ENCODE measurements at regions not wholly inside any gene's neighbourhood (a gene's known extent, or its start where the extent isn't known, plus 50 kb on each side); places are given as distances from the start of the nearest gene placed in this dataset.
"Not testable (repeated sequence)": the region's sequence is repeated elsewhere in the genome, so short reads cannot be mapped to it uniquely, and the experiment has no call there.

DNA sequence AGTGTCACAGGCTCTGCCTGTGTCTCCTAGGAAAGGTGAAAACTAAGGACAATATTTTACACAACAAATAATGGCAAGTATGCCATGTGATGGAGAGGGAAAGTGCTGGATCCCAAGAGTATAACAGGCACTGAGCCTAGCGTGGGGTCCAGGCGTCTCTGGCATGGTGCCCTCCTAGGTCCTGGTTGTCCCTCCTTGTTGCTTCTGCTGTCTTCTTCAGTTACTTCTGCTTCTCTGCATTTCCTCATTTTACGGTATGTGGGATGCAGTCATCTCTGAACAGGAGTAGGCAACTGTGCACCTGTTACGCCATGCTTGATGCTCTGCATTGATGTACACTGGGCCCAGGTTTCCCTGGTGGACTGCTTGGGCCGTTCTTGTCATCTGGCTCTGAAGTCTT, 1480.8 kb downstream of the FOXD4L5 start:
- H3K36me3 ChIP-seq (ENCODE audit: control insufficient read depth, insufficient read depth, low read length); H3K27me3 ChIP-seq (ENCODE audit: control insufficient read depth, insufficient read depth, low read length); DNase-seq (ENCODE audit: low read depth, low spot score); H3K9me3 ChIP-seq (ENCODE audit: control insufficient read depth, insufficient read depth, low read length); H3K27ac ChIP-seq (ENCODE audit: low read length); H3K4me1 ChIP-seq (ENCODE audit: control insufficient read depth, insufficient read depth, low read length); H3K4me3 ChIP-seq (ENCODE audit: low read length): not testable (repeated sequence)
- no CpG with 5 or more reads among the region's 5 CpGs for WGBS (ENCODE audit: insufficient coverage, insufficient read length)

DNA sequence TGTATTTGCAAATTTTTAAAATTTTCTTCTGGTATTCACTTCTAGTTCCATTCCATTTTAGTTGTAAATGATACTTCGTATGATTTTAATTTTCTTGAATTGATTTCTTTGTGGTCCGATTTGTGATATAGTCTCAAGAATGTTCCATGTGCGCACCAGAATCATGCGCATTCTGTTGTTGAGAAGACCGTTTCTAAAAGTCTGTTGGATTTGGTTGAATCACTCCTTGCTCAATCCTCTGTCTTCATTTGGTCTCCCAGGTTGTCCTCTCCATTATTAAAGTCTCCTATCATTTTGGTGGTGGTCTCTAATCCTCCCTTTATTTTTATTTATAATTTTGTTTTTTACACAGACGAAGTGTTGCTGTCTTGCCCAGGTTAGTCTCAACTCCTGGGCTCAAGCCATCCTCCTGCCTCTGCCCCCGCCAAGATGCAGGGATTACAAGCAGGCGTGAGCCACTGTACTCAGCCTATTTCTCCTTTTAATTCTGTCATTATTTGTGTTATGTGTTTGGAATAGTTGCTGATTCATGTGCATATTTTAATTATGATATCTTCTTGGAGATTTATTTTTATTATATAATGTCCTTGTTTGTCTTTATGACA, 1490.8 kb downstream of the FOXD4L5 start:
- DNase-seq (ENCODE audit: low read depth, low spot score); H3K36me3 ChIP-seq (ENCODE audit: control insufficient read depth, insufficient read depth, low read length); H3K9me3 ChIP-seq (ENCODE audit: control insufficient read depth, insufficient read depth, low read length); H3K4me3 ChIP-seq (ENCODE audit: low read length); H3K27me3 ChIP-seq (ENCODE audit: control insufficient read depth, insufficient read depth, low read length); H3K4me1 ChIP-seq (ENCODE audit: control insufficient read depth, insufficient read depth, low read length); H3K27ac ChIP-seq (ENCODE audit: low read length): not testable (repeated sequence)
- no CpG with 5 or more reads among the region's 8 CpGs for WGBS (ENCODE audit: insufficient coverage, insufficient read length)

DNA sequence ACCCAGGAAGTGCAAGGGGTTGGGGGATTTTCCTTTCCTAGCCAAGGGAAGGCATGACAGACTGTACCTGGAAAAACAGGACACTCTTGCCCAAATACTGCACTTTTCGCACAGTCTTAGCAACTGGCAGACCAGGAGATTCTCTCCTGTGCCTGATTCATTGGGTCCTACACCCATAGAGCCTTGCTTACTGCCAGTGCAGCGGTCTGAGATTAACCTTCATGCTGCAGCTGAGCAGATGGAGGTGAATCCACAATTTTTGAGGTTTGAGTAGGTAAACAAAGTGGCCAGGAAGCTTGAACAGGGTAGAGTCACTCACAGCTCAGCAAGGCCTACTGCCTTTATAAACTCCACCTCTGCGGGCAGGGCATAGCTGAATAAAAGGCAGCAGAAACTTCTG, 1497.6 kb downstream of the FOXD4L5 start:
- not testable (repeated sequence) for H3K27me3 ChIP-seq (ENCODE audit: control insufficient read depth, insufficient read depth, low read length); H3K4me3 ChIP-seq (ENCODE audit: low read length); H3K4me1 ChIP-seq (ENCODE audit: control insufficient read depth, insufficient read depth, low read length); H3K36me3 ChIP-seq (ENCODE audit: control insufficient read depth, insufficient read depth, low read length); H3K9me3 ChIP-seq (ENCODE audit: control insufficient read depth, insufficient read depth, low read length); DNase-seq (ENCODE audit: low read depth, low spot score); H3K27ac ChIP-seq (ENCODE audit: low read length)
- no CpG with 5 or more reads among the region's 3 CpGs for WGBS (ENCODE audit: insufficient coverage, insufficient read length)

DNA sequence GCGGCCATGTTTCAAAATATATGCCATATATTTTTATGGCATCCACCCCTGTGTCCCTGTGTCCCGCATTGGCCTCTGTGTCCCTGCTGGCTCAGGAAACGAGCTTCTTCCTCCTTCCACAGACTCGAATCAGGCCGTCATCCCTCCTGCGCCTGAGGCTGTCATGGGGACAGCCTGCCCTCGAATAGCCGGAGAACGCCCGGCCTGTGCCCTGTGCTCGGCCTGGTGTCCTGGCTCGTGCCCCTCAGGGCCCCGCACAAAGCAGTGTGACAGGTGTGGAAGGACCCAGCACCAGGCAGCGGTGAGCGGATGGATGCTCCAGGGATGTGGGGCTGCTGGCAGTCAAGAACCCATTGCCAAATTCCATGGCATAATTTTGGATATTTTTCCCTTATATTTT, 1500.0 kb downstream of the FOXD4L5 start:
- not testable (repeated sequence) for H3K27ac ChIP-seq (ENCODE audit: low read length); H3K4me3 ChIP-seq (ENCODE audit: low read length); DNase-seq (ENCODE audit: low read depth, low spot score); H3K27me3 ChIP-seq (ENCODE audit: control insufficient read depth, insufficient read depth, low read length); H3K36me3 ChIP-seq (ENCODE audit: control insufficient read depth, insufficient read depth, low read length); H3K9me3 ChIP-seq (ENCODE audit: control insufficient read depth, insufficient read depth, low read length); H3K4me1 ChIP-seq (ENCODE audit: control insufficient read depth, insufficient read depth, low read length)
- WGBS (ENCODE audit: insufficient coverage, insufficient read length) = no CpG with 5 or more reads among the region's 15 CpGs

DNA sequence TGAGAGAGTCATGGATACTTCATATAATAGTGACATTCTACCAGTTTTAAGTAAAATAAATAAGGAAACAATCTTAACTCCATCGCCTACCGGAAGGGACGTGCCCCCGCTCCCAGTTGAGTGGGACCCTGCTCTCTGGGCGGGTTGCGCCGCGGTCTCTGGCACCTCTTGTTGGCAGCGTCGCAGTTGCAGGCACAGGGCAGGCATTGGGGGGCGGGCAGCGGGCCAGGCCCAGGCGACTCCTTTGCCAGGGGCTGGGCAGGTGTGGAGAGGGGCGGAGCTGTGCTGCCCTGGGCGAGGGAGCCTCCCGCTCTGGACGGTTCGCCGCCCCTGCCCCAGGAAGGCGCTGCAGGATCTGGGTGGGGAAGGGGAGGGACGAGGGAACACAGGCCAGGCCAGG, 1500.6 kb downstream of the FOXD4L5 start:
- not testable (repeated sequence) for H3K4me1 ChIP-seq (ENCODE audit: control insufficient read depth, insufficient read depth, low read length); H3K36me3 ChIP-seq (ENCODE audit: control insufficient read depth, insufficient read depth, low read length); H3K9me3 ChIP-seq (ENCODE audit: control insufficient read depth, insufficient read depth, low read length); H3K27me3 ChIP-seq (ENCODE audit: control insufficient read depth, insufficient read depth, low read length); H3K27ac ChIP-seq (ENCODE audit: low read length); DNase-seq (ENCODE audit: low read depth, low spot score); H3K4me3 ChIP-seq (ENCODE audit: low read length)
- no CpG with 5 or more reads among the region's 21 CpGs for WGBS (ENCODE audit: insufficient coverage, insufficient read length)

DNA sequence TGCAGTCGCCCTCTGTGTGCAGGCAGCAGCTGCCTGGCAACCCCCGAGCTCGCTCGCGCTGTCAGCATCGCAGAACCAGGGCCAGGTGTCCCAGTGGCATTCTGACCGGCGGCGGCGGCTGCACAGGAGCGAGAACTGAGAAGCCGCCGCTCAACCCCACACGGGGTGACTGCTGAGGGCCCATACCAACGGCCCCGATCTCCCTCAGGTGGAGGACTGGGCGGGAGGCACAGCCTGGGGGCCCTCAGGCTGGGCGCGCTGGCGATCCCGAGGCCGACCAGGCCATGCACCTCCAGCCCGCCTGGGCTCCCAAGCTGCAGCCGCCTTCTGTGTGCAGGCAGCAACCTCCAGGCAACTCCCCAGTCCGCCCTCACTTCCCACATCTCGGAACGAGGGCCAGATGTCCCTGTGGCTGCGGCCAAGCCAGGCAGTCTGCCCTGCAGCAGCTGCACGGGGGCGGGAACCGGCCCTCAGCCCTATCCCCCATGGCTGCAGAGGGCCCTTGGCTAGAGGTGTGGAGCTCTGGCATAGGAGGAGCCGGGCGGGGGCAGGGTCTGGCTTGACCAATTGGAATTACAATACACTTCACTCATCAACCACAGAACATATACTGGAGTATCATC, 1503.1 kb downstream of the FOXD4L5 start:
- H3K36me3 ChIP-seq (ENCODE audit: control insufficient read depth, insufficient read depth, low read length); H3K4me1 ChIP-seq (ENCODE audit: control insufficient read depth, insufficient read depth, low read length); H3K9me3 ChIP-seq (ENCODE audit: control insufficient read depth, insufficient read depth, low read length); H3K27ac ChIP-seq (ENCODE audit: low read length); H3K4me3 ChIP-seq (ENCODE audit: low read length); H3K27me3 ChIP-seq (ENCODE audit: control insufficient read depth, insufficient read depth, low read length); DNase-seq (ENCODE audit: low read depth, low spot score): not testable (repeated sequence)
- WGBS (ENCODE audit: insufficient coverage, insufficient read length) = no CpG with 5 or more reads among the region's 33 CpGs

DNA sequence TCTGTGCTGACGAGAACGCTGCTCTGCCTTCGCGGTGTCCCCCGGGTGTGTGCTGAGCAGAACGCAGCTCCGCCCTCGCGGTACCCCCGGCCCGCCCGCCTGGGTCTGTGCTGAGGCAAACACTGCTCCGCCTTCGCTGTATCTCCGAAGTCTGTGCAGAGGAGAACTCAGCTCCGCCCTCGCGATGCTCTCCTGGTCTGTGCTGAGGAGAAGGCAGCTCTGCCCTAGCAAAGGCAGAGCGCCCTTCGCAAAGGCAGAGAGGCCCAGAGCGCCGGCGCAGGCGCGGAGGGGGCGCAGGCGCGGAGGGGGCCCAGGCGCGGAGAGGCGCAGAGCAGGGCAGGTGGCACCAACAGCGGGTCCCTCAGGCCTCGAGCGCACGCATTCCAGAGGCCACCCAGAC, 1503.6 kb downstream of the FOXD4L5 start:
- not testable (repeated sequence) for H3K4me3 ChIP-seq (ENCODE audit: low read length); H3K9me3 ChIP-seq (ENCODE audit: control insufficient read depth, insufficient read depth, low read length); H3K4me1 ChIP-seq (ENCODE audit: control insufficient read depth, insufficient read depth, low read length); H3K36me3 ChIP-seq (ENCODE audit: control insufficient read depth, insufficient read depth, low read length); H3K27ac ChIP-seq (ENCODE audit: low read length); DNase-seq (ENCODE audit: low read depth, low spot score); H3K27me3 ChIP-seq (ENCODE audit: control insufficient read depth, insufficient read depth, low read length)
- no CpG with 5 or more reads among the region's 35 CpGs for WGBS (ENCODE audit: insufficient coverage, insufficient read length)

DNA sequence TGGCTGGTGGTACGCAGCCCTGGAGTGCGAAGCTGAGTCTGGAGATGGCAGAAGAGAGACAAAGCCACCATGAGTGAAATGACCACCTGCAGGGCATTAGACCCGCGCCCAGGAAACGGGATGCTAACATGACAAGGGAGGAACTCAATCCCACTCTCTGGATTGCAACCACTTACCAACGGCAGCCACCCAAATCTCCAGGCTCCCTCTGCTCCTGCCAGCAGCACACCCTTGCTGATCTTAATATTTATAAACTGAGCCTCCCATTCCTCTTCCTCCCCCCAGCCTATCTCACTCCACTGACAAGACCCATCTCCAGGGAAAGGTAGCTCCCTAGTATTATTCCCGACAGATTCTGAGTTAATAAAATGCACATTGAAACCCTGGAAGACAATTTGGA, 1508.8 kb downstream of the FOXD4L5 start:
- not testable (repeated sequence) for H3K9me3 ChIP-seq (ENCODE audit: control insufficient read depth, insufficient read depth, low read length)
- WGBS (ENCODE audit: insufficient coverage, insufficient read length) = no CpG with 5 or more reads among the region's 7 CpGs

DNA sequence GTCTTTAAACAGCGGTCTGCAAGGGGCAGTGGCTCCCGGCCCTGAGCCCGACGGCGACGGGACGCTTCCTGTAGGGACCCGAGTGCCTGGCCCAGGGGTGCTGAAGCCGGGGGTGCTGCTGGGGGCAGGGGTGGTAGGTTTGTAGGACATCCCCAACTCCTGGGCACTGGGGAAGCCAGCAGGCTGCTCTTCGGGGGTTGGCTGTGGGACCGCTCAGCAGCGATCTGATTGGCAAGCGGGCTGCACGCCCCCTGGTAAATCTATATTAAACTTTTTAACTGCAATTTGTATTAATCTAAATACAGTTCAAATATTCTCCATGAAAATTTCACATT, 1510.0 kb downstream of the FOXD4L5 start:
- not testable (repeated sequence) for H3K4me1 ChIP-seq (ENCODE audit: control insufficient read depth, insufficient read depth, low read length); DNase-seq (ENCODE audit: low read depth, low spot score); H3K9me3 ChIP-seq (ENCODE audit: control insufficient read depth, insufficient read depth, low read length); H3K4me3 ChIP-seq (ENCODE audit: low read length); H3K36me3 ChIP-seq (ENCODE audit: control insufficient read depth, insufficient read depth, low read length); H3K27me3 ChIP-seq (ENCODE audit: control insufficient read depth, insufficient read depth, low read length); H3K27ac ChIP-seq (ENCODE audit: low read length)
- no CpG with 5 or more reads among the region's 14 CpGs for WGBS (ENCODE audit: insufficient coverage, insufficient read length)

More for the DNA sequence above, 1508.8 kb downstream of the FOXD4L5 start:
- H3K4me1 ChIP-seq (ENCODE audit: control insufficient read depth, insufficient read depth, low read length); H3K27me3 ChIP-seq (ENCODE audit: control insufficient read depth, insufficient read depth, low read length); H3K36me3 ChIP-seq (ENCODE audit: control insufficient read depth, insufficient read depth, low read length); DNase-seq (ENCODE audit: low read depth, low spot score); H3K27ac ChIP-seq (ENCODE audit: low read length); H3K4me3 ChIP-seq (ENCODE audit: low read length): not testable (repeated sequence)

DNA sequence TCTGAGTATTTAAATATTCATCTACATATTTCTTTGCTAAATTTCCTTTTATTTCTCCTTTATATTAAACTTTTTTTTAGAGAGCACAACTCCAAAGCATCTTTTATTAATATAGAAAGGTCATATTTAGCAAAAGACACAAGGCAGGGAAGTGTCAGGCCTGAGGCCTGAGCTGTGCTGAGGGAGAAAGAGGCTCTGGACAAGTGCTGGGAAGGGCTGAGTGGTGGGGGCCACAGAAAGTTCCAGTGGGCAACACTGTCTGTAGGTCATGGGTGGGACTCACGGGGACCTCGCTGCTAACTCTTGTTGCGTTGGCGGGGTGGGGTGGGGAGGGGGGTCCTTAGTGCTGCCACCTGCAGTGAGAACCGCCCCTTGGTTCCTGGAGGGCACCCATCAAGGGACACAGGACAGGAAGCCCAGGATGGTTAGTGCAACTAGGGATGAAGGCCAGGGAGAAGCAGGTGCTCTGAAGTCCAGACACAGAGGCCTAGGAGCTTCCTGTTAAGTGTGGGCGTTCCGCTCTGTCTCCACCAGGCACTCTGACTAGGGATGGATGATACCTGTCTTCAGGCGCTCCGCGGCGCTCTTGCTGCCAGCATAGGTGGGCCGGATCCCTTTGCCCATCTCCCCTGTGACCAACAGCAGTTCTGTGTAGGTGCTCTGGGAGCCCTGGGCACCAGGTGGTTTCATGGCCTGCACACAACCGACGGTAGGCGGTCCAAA, 1510.5 kb downstream of the FOXD4L5 start:
- not testable (repeated sequence) for H3K4me1 ChIP-seq (ENCODE audit: control insufficient read depth, insufficient read depth, low read length); H3K27ac ChIP-seq (ENCODE audit: low read length); H3K27me3 ChIP-seq (ENCODE audit: control insufficient read depth, insufficient read depth, low read length); DNase-seq (ENCODE audit: low read depth, low spot score); H3K4me3 ChIP-seq (ENCODE audit: low read length); H3K9me3 ChIP-seq (ENCODE audit: control insufficient read depth, insufficient read depth, low read length); H3K36me3 ChIP-seq (ENCODE audit: control insufficient read depth, insufficient read depth, low read length)
- no CpG with 5 or more reads among the region's 15 CpGs for WGBS (ENCODE audit: insufficient coverage, insufficient read length)

DNA sequence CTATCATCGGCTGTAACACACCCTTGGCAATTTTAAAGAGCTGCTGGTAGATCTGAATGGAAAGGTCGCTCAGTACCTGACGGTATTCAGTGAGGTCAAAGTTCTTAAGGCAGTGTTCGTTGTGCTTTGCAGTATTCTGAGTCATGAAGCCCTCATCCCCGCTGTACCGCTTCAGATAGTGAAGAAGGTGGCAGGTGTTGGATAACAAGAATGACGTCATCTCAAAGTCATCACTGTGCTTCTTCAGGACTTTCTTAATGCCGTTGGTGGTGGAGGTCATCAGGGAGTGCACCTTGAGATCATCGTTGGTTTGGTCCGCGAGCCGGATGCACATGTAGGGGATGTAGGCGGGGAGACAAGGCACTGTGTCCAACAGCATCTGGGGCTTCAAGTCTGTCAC, 1522.8 kb downstream of the FOXD4L5 start:
- no CpG with 5 or more reads among the region's 13 CpGs for WGBS (ENCODE audit: insufficient coverage, insufficient read length)
- not testable (repeated sequence) for H3K9me3 ChIP-seq (ENCODE audit: control insufficient read depth, insufficient read depth, low read length); H3K27ac ChIP-seq (ENCODE audit: low read length); DNase-seq (ENCODE audit: low read depth, low spot score); H3K4me3 ChIP-seq (ENCODE audit: low read length); H3K27me3 ChIP-seq (ENCODE audit: control insufficient read depth, insufficient read depth, low read length); H3K4me1 ChIP-seq (ENCODE audit: control insufficient read depth, insufficient read depth, low read length); H3K36me3 ChIP-seq (ENCODE audit: control insufficient read depth, insufficient read depth, low read length)

Measured in iPS DF 6.9 (cell line).